Mesendoderm (in vitro differentiated cells): ENCODE measurements at regions not wholly inside any gene's neighbourhood (a gene's known extent, or its start where the extent isn't known, plus 50 kb on each side); places are given as distances from the start of the nearest gene placed in this dataset.

ENCODE experiments used
- DNase-seq: peaks from one replicate; pipeline ENCODE4 v3.0.0; 2013
- H2AK5ac ChIP-seq: 2 replicates; pipeline ENCODE4 v1.6.1; 2013; ENCODE audit warnings: low read length, inconsistent platforms
- H2BK120ac ChIP-seq: 2 replicates; pipeline ENCODE4 v1.6.1; 2013; ENCODE audit warnings: low read depth, mild to moderate bottlenecking, low read length, moderate library complexity, mixed read lengths
- H2BK15ac ChIP-seq: replicated peaks from 2 replicates; pipeline ENCODE4 v1.6.1; 2013; ENCODE audit warnings: low read depth, mild to moderate bottlenecking, moderate library complexity
- H2BK5ac ChIP-seq: 2 replicates; pipeline ENCODE4 v1.6.1; 2013; ENCODE audit warnings: low read length, inconsistent platforms
- H3K18ac ChIP-seq: 2 replicates; pipeline ENCODE4 v1.6.1; 2013; ENCODE audit warnings: mild to moderate bottlenecking, low read length, mixed read lengths
- H3K23ac ChIP-seq: one replicate; pipeline ENCODE4 v1.6.1; 2013; ENCODE audit warnings: low read length
- H3K27ac ChIP-seq: 2 replicates; pipeline ENCODE4 v1.5.1; 2013; ENCODE audit warnings: low read depth, mild to moderate bottlenecking, inconsistent platforms, low read length, moderate library complexity
- H3K27me3 ChIP-seq: 2 replicates; pipeline ENCODE4 v1.6.1; 2013; ENCODE audit warnings: low read length, control low read depth, mild to moderate bottlenecking, inconsistent platforms; ENCODE audit not compliant: insufficient read depth, poor library complexity
- H3K36me3 ChIP-seq: 2 replicates; pipeline ENCODE4 v1.6.1; 2013; ENCODE audit warnings: low read length, inconsistent platforms; ENCODE audit not compliant: control insufficient read depth, insufficient read depth
- H3K4ac ChIP-seq: one replicate; pipeline ENCODE4 v1.6.1; 2013; ENCODE audit warnings: low read depth, mild to moderate bottlenecking, low read length, moderate library complexity
- H3K4me1 ChIP-seq: 2 replicates; pipeline ENCODE4 v1.6.1; 2013; ENCODE audit warnings: low read depth, low read length, inconsistent platforms; ENCODE audit not compliant: control insufficient read depth
- H3K4me2 ChIP-seq: 2 replicates; pipeline ENCODE4 v1.6.1; 2013; ENCODE audit warnings: low read length
- H3K4me3 ChIP-seq: 2 replicates; pipeline ENCODE4 v1.5.1; 2013; ENCODE audit warnings: mild to moderate bottlenecking, low read length
- H3K56ac ChIP-seq: one replicate; pipeline ENCODE4 v1.6.1; 2013; ENCODE audit warnings: low read length
- H3K79me1 ChIP-seq: 2 replicates; pipeline ENCODE4 v1.6.1; 2013; ENCODE audit warnings: low read length, inconsistent platforms
- H3K79me2 ChIP-seq: 2 replicates; pipeline ENCODE4 v1.6.1; 2013; ENCODE audit warnings: mild to moderate bottlenecking, low read length; ENCODE audit not compliant: control insufficient read depth, insufficient read depth
- H3K9ac ChIP-seq: 2 replicates; pipeline ENCODE4 v1.6.1; 2013; ENCODE audit warnings: low read length, inconsistent platforms
- H4K5ac ChIP-seq: one replicate; pipeline ENCODE4 v1.6.1; 2013; ENCODE audit warnings: low read length
- H4K8ac ChIP-seq: one replicate; pipeline ENCODE4 v1.6.1; 2013; ENCODE audit warnings: low read depth, mild to moderate bottlenecking, control low read depth, low read length, moderate library complexity
- WGBS: extraction: QIAGEN DNeasy Blood & Tissue Kit; methylation state at CpG from one replicate; pipeline ENCODE4 v1.1.7; 2013; ENCODE audit warnings: low lambda C conversion rate, missing lambda C conversion rate; ENCODE audit not compliant: insufficient coverage; ENCODE audit errors: extremely low coverage; 5-methylcytosine and 5-hydroxymethylcytosine counted together

DNA sequence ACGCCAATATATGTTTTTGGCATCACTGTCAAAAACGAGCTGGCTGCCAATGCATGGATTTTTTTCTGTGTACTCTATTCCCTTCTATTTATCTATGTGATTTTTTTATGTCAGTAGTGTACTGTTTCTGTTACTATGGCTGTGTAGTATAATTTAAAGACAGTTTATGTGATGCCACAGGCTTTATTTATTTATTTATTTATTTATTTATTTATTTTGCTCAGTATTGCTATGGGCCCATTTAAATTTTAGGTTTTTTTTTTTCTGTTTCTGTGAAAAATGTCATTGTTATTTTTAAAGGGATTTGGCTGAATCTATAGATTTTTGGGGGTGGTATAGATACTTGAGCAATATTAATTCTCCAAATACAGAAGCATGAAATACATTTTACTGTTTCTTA is 338.4 kb upstream of the POU3F4 start:
- no peak overlapping the region for H2BK5ac ChIP-seq
- no peak overlapping the region for H3K56ac ChIP-seq
- H3K18ac ChIP-seq, result no peak overlapping the region
- no peak overlapping the region for H4K8ac ChIP-seq
- H3K4me1 ChIP-seq, result no peaks in the 10 kb centered on the region
- no peak overlapping the region for H3K4me3 ChIP-seq
- no peak overlapping the region for H3K4me2 ChIP-seq
- H2BK120ac ChIP-seq, result no peak overlapping the region
- no peak overlapping the region for H2AK5ac ChIP-seq
- no peak overlapping the region for H3K4ac ChIP-seq
- WGBS, result no CpG with 5 or more reads among the region's 2 CpGs
- H3K27ac ChIP-seq, result no peak overlapping the region
- H3K79me1 ChIP-seq, result no peaks in the 10 kb centered on the region
- no peaks in the 10 kb centered on the region for H3K36me3 ChIP-seq
- H2BK15ac ChIP-seq, result no peak overlapping the region
- no peak overlapping the region for H3K23ac ChIP-seq
- no peaks in the 10 kb centered on the region for H3K79me2 ChIP-seq
- no peak for DNase-seq
- H3K27me3 ChIP-seq, result no peaks in the 10 kb centered on the region
- no peak overlapping the region for H4K5ac ChIP-seq
- H3K9ac ChIP-seq, result no peak overlapping the region

DNA sequence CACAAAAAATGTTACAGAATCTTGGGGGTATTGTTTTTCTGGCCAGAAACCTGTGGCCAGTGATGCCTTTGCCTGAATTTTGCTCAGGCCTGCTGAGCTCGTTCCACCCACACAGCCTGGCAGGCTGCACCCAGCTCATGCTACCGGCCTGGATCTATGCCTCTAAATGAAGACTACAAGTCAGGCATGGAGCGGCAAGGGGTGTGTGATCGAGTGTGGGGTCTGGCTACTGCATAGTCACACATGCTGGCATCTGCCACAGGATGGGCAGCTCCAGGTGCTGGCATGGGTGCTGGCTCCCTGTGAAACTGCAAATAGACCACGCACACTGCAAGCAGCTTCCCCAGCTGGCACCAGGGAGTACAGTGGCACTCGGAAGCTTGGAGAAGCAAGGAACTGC is 323.1 kb upstream of the POU3F4 start:
- Histone ChIP-seq H3K27ac (no peak overlapping the region), H3K27me3 (no peaks in the 10 kb centered on the region), H4K5ac (no peak overlapping the region), H3K56ac (no peak overlapping the region), H3K23ac (no peak overlapping the region), H3K36me3 (no peaks in the 10 kb centered on the region), H2AK5ac (no peak overlapping the region), H2BK120ac (no peak overlapping the region), H3K4me1 (no peaks in the 10 kb centered on the region), H3K79me2 (no peaks in the 10 kb centered on the region), H3K18ac (no peak overlapping the region), H4K8ac (no peak overlapping the region), H2BK15ac (no peak overlapping the region), H3K4ac (no peak overlapping the region), H2BK5ac (no peak overlapping the region), H3K9ac (no peak overlapping the region), H3K79me1 (no peaks in the 10 kb centered on the region), H3K4me3 (no peak overlapping the region), H3K4me2 (no peak overlapping the region)
- DNase-seq, result no peak
- no CpG with 5 or more reads among the region's 6 CpGs for WGBS

DNA sequence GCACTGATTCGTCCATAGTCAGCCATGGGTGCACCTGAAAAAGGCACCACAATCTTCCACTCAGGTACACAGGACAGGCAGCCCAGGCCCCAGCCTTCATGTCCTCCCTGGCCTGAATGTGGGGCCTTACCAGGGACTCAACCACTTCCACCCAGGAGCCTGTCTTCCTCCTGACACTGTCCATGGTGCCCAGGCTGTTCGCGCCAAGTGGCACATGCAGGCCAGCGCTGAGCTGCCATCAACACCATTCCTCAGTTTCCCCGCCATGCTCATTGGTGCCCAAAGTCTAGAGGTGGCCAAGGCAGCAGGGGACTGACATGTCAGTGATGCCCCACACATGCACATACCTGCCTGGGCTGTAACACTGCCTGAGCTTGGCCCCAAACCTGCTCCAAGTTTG is 322.2 kb upstream of the POU3F4 start:
- H4K8ac ChIP-seq, result no peak overlapping the region
- H2AK5ac ChIP-seq, result no peak overlapping the region
- H2BK15ac ChIP-seq, result no peak overlapping the region
- no CpG with 5 or more reads among the region's 5 CpGs for WGBS
- no peak overlapping the region for H3K4me3 ChIP-seq
- no peak overlapping the region for H3K4me2 ChIP-seq
- no peak overlapping the region for H4K5ac ChIP-seq
- H3K27ac ChIP-seq, result no peak overlapping the region
- H3K79me2 ChIP-seq, result no peaks in the 10 kb centered on the region
- H3K18ac ChIP-seq, result no peak overlapping the region
- no peak overlapping the region for H2BK120ac ChIP-seq
- H3K9ac ChIP-seq, result no peak overlapping the region
- no peak overlapping the region for H2BK5ac ChIP-seq
- H3K36me3 ChIP-seq, result no peaks in the 10 kb centered on the region
- H3K56ac ChIP-seq, result no peak overlapping the region
- no peaks in the 10 kb centered on the region for H3K27me3 ChIP-seq
- no peak overlapping the region for H3K4ac ChIP-seq
- DNase-seq, result no peak
- H3K23ac ChIP-seq, result no peak overlapping the region
- no peaks in the 10 kb centered on the region for H3K4me1 ChIP-seq
- no peaks in the 10 kb centered on the region for H3K79me1 ChIP-seq

DNA sequence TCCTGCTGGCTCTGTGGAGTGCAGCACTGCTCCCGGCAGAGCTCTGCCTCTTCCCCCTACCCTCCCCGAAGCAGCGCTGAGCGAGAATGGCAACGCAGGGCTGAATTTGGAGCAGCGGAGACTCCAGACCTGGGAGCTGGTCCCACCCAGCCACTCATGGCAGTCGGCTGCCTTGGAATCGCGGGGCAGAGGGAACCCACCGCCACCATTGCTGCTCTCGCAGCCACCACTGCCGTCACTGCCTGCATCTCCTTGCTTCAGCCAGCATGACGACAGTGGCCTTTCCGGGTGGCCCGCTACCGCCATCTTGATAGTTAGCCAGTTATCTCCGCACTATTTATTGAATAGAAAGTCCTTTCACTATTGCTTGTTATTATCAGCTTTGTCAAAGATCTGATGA is 321.5 kb upstream of the POU3F4 start:
- no peak overlapping the region for H3K23ac ChIP-seq
- no peaks in the 10 kb centered on the region for H3K79me2 ChIP-seq
- no peak overlapping the region for H4K5ac ChIP-seq
- no peak overlapping the region for H3K27ac ChIP-seq
- H3K9ac ChIP-seq, result no peak overlapping the region
- DNase-seq, result no peak
- no peak overlapping the region for H3K4me2 ChIP-seq
- no peak overlapping the region for H3K4ac ChIP-seq
- H3K27me3 ChIP-seq, result no peaks in the 10 kb centered on the region
- no peak overlapping the region for H3K18ac ChIP-seq
- no peaks in the 10 kb centered on the region for H3K79me1 ChIP-seq
- no peak overlapping the region for H2BK5ac ChIP-seq
- H3K4me3 ChIP-seq, result no peak overlapping the region
- no peak overlapping the region for H4K8ac ChIP-seq
- no peak overlapping the region for H3K56ac ChIP-seq
- H3K4me1 ChIP-seq, result no peaks in the 10 kb centered on the region
- H2AK5ac ChIP-seq, result no peak overlapping the region
- no peak overlapping the region for H2BK120ac ChIP-seq
- H2BK15ac ChIP-seq, result no peak overlapping the region
- H3K36me3 ChIP-seq, result no peaks in the 10 kb centered on the region
- WGBS, result no CpG with 5 or more reads among the region's 17 CpGs
